IMR-90 (cell line): ENCODE measurements at regions not wholly inside any gene's neighbourhood (a gene's known extent, or its start where the extent isn't known, plus 50 kb on each side); places are given as distances from the start of the nearest gene placed in this dataset.

Experiments
- ATAC-seq: fragments of 200-7000 bp; cut with Tn5 transposase; 2 replicates; pipeline ENCODE4 v1.9.1; 2020; ENCODE audit warnings: low read depth, mild to moderate bottlenecking, moderate library complexity
- BruUV-seq: library from RNA; stranded (reverse); fragments of 400-500 nt; replicated peaks from 2 replicates; lab custom pipeline; 2021; lab: Mats Ljungman, UMichigan
- CTCF ChIA-PET: fragments of 300-600 bp; formaldehyde crosslinking; extraction: SDS; loops from one replicate; lab custom pipeline; 2021; ENCODE audit warnings: antibody characterized with exemption; lab: Yijun Ruan, JAX
- POLR2A ChIA-PET: fragments of 300-600 bp; sonication (Branson Sonifier 250); formaldehyde crosslinking; loops from one replicate; lab custom pipeline; 2022; ENCODE audit warnings: antibody characterized with exemption; ENCODE audit not compliant: unreplicated experiment; lab: Charles Lee
- DNase-seq: peaks from one replicate; pipeline ENCODE4 v3.0.0; 2013
- H2AFZ ChIP-seq: replicated peaks from 2 replicates; pipeline ENCODE3; 2013; ENCODE audit warnings: low read length, mild to moderate bottlenecking; ENCODE audit not compliant: poor library complexity
- H2AK5ac ChIP-seq: 2 replicates; pipeline ENCODE4 v1.6.1; 2013; ENCODE audit warnings: low read depth, low read length, inconsistent platforms
- H2AK9ac ChIP-seq: replicated peaks from 2 replicates; pipeline ENCODE3; 2013; ENCODE audit warnings: mild to moderate bottlenecking, low read depth, low read length, moderate library complexity; ENCODE audit not compliant: poor library complexity
- H2BK120ac ChIP-seq: 2 replicates; pipeline ENCODE4 v1.6.1; 2013; ENCODE audit warnings: low read depth, low read length, inconsistent platforms
- H2BK15ac ChIP-seq: 3 replicates; pipeline ENCODE4 v1.6.1; 2013; ENCODE audit warnings: low read depth, low read length, inconsistent platforms
- H2BK20ac ChIP-seq: 2 replicates; pipeline ENCODE4 v1.6.1; 2013; ENCODE audit warnings: low read depth, mild to moderate bottlenecking, inconsistent platforms, low read length, moderate library complexity
- H2BK5ac ChIP-seq: 2 replicates; pipeline ENCODE4 v1.6.1; 2013; ENCODE audit warnings: mild to moderate bottlenecking, low read depth, low read length, inconsistent platforms; ENCODE audit not compliant: poor library complexity, severe bottlenecking
- H3K14ac ChIP-seq: replicated peaks from 2 replicates; pipeline ENCODE4 v1.6.1; 2013; ENCODE audit warnings: low read depth, low read length, inconsistent platforms
- H3K18ac ChIP-seq: 2 replicates; pipeline ENCODE4 v1.6.1; 2013; ENCODE audit warnings: low read depth, low read length, control low read depth
- H3K23ac ChIP-seq: 2 replicates; pipeline ENCODE4 v1.6.1; 2013; ENCODE audit warnings: low read depth, low read length, inconsistent platforms
- H3K27ac ChIP-seq: 2 replicates; pipeline ENCODE4 v1.5.1; 2013; ENCODE audit warnings: mild to moderate bottlenecking, control low read depth, low read length; ENCODE audit not compliant: insufficient read depth
- H3K27me3 ChIP-seq: 2 replicates; pipeline ENCODE4 v1.6.1; 2013; ENCODE audit warnings: low read length; ENCODE audit not compliant: control insufficient read depth, insufficient read depth
- H3K36me3 ChIP-seq: 2 replicates; pipeline ENCODE4 v1.6.1; 2013; ENCODE audit warnings: low read length, mixed read lengths; ENCODE audit not compliant: control insufficient read depth, insufficient read depth
- H3K4ac ChIP-seq: 2 replicates; pipeline ENCODE4 v1.6.1; 2013; ENCODE audit warnings: low read depth, low read length, inconsistent platforms
- H3K4me1 ChIP-seq: 2 replicates; pipeline ENCODE4 v1.6.1; 2013; ENCODE audit warnings: low read length, mixed read lengths; ENCODE audit not compliant: control insufficient read depth, insufficient read depth
- H3K4me2 ChIP-seq: 2 replicates; pipeline ENCODE4 v1.6.1; 2013; ENCODE audit warnings: low read depth, mild to moderate bottlenecking, control low read depth, low read length, moderate library complexity
- H3K4me3 ChIP-seq: 2 replicates; pipeline ENCODE4 v1.5.1; 2013; ENCODE audit warnings: low read depth, mild to moderate bottlenecking, control low read depth, low read length, moderate library complexity; ENCODE audit not compliant: insufficient read depth
- H3K56ac ChIP-seq: 2 replicates; pipeline ENCODE4 v1.6.1; 2013; ENCODE audit warnings: low read length, inconsistent platforms; ENCODE audit not compliant: insufficient read depth; ENCODE audit errors: extremely low read depth
- H3K79me1 ChIP-seq, 2 experiments: 2 replicates each; pipeline ENCODE4 v1.6.1; 2013; ENCODE audit warnings: low read length in 2 of 2, inconsistent platforms in 1 of 2, low read depth in 1 of 2
- H3K9ac ChIP-seq: 2 replicates; pipeline ENCODE4 v1.6.1; 2013; ENCODE audit warnings: low read depth, low read length, control low read depth
- H3K9me1 ChIP-seq: 2 replicates; pipeline ENCODE4 v1.6.1; 2013; ENCODE audit warnings: low read length, inconsistent platforms; ENCODE audit not compliant: insufficient read depth
- H3K9me3 ChIP-seq: 2 replicates; pipeline ENCODE4 v1.6.1; 2013; ENCODE audit warnings: low read length; ENCODE audit not compliant: control insufficient read depth, insufficient read depth
- H4K20me1 ChIP-seq: 2 replicates; pipeline ENCODE4 v1.6.1; 2013; ENCODE audit warnings: low read length, inconsistent platforms; ENCODE audit not compliant: insufficient read depth
- H4K5ac ChIP-seq: 2 replicates; pipeline ENCODE4 v1.6.1; 2013; ENCODE audit warnings: mild to moderate bottlenecking, low read depth, low read length, control low read depth
- H4K8ac ChIP-seq, 2 experiments: 2 replicates each; pipeline ENCODE4 v1.6.1; 2013; ENCODE audit warnings: low read depth in 2 of 2, low read length in 2 of 2, control low read depth in 1 of 2, inconsistent platforms in 1 of 2
- H4K91ac ChIP-seq: 2 replicates; pipeline ENCODE4 v1.6.1; 2013; ENCODE audit warnings: low read depth, low read length, inconsistent platforms; ENCODE audit not compliant: insufficient read depth
- MAFK ChIP-seq: IDR thresholded peaks from 2 replicates; pipeline ENCODE4 v1.6.1; 2012; ENCODE audit warnings: low read depth, low read length, improper control_type of control experiment
- RFX5 ChIP-seq: IDR thresholded peaks from 2 replicates; pipeline ENCODE4 v1.8.0; 2012; ENCODE audit warnings: low read depth, mild to moderate bottlenecking, low read length, moderate library complexity
- dilution Hi-C: fragments of 300-500 bp; cut with HindIII; formaldehyde crosslinking; loops from one replicate; pipeline ENCODE4 v1.14.3; 2018; ENCODE audit warnings: low sequenced_read_pairs; ENCODE audit not compliant: unreplicated experiment
- in situ Hi-C: fragments of 300-500 bp; cut with MboI; formaldehyde crosslinking; loops from 3 replicates; pipeline ENCODE4 v1.14.3; 2019; ENCODE audit warnings: low sequenced_read_pairs, inconsistent platforms, mixed read lengths
- intact Hi-C: fragments of 100-400 bp; cut with micrococcal nuclease; formaldehyde crosslinking; loops from 2 replicates; pipeline ENCODE4 v1.10.0; 2022

DNA sequence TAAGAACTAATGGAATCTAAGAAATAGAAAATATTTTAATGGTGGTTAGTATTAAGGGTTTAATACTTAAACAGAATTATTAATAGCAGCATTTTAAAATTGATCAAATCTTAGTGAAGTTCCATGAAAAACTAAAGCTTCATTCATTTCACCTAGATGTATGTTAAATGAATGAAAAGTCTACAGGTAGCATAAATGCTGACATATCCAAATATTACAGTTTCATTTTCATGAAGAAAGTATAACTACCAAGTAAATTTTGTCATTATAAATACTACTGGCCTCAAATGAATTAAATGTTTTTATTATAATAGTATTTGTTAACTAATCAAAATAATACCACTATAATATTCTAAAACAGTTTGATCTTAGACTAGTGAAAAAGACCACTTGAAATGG lies 403.3 kb downstream of the LIG4 start:
- H3K18ac ChIP-seq = no peak overlapping the region
- H2BK15ac ChIP-seq = no peak overlapping the region
- no peak overlapping the region for H3K9ac ChIP-seq
- BruUV-seq = no TSS peak
- H3K14ac ChIP-seq = no peak overlapping the region
- 0 out of 2 replicates have a peak, but pooled peaks cover 3% of the 10 kb centered on the region for H3K9me1 ChIP-seq
- no peaks in the 10 kb centered on the region for H3K9me3 ChIP-seq
- H3K36me3 ChIP-seq = no peaks in the 10 kb centered on the region
- H4K8ac ChIP-seq = no peak overlapping the region
- H2BK120ac ChIP-seq = no peak overlapping the region
- ChIA-PET POLR2A (interaction anchor here (0.6 kb wide), 1 partner anchor 34 kb away, joined by 3 read pairs; no protein-coding TSS in a partner anchor), CTCF (no interaction called here)
- no peak overlapping the region for H2AK5ac ChIP-seq
- no peak overlapping the region for H2AK9ac ChIP-seq
- H4K5ac ChIP-seq = no peak overlapping the region
- no peak overlapping the region for H2AFZ ChIP-seq
- no peaks in the 10 kb centered on the region for H3K27me3 ChIP-seq
- no peak overlapping the region for H3K4me3 ChIP-seq
- peak; percentile 82 for TF ChIP-seq MAFK
- TF ChIP-seq RFX5 = no peak
- peaks cover 19% of the 10 kb centered on the region; the same call in 1 of the 2 replicates for H4K20me1 ChIP-seq
- H3K56ac ChIP-seq = no peak overlapping the region
- DNase-seq = no peak
- no peak overlapping the region for H2BK5ac ChIP-seq
- H2BK20ac ChIP-seq = no peak overlapping the region
- no peak overlapping the region for H3K23ac ChIP-seq
- no peak overlapping the region for H4K91ac ChIP-seq
- dilution Hi-C loops = no loop called here
- no peak for ATAC-seq
- peaks cover 8% of the 10 kb centered on the region for H3K4me1 ChIP-seq
- H3K4ac ChIP-seq = no peak overlapping the region
- H3K27ac ChIP-seq = no peak overlapping the region
- H3K79me1 ChIP-seq = peaks cover 3 to 61% of the 10 kb centered on the region in 2 experiments; a peak in 3 of 4 replicates
- intact Hi-C loops = no loop called here
- in situ Hi-C loops = no loop called here
- H3K4me2 ChIP-seq = no peak overlapping the region
